Endothelial cell of umbilical vein (primary cell): ENCODE measurements at regions not wholly inside any gene's neighbourhood (a gene's known extent, or its start where the extent isn't known, plus 50 kb on each side); places are given as distances from the start of the nearest gene placed in this dataset.

Source experiments
- BruUV-seq: library from RNA; stranded (reverse); fragments of 400-500 nt; replicated peaks from 2 replicates; lab custom pipeline; 2021; lab: Mats Ljungman, UMichigan
- CTCF ChIA-PET: fragments of 300-600, 350-600 bp; sonication (Branson Sonifier 250); formaldehyde crosslinking; loops from one replicate; lab custom pipeline; 2021; ENCODE audit warnings: antibody characterized with exemption, inconsistent platforms; lab: Charles Lee
- POLR2A ChIA-PET: fragments of 300-600, 350-600 bp; sonication (Branson Sonifier 250); formaldehyde crosslinking; loops from one replicate; lab custom pipeline; 2021; ENCODE audit warnings: antibody characterized with exemption, inconsistent platforms; lab: Charles Lee
- DNase-seq: peaks from one replicate; pipeline ENCODE4 v3.0.0-alpha.2; 2011; ENCODE audit warnings: low read depth, low spot score
- FAIRE-seq: peaks from 2 replicates; lab custom pipeline; 2011; peaks lifted over from hg19 to GRCh38; lab: Jason Lieb, UNC
- H2AFZ ChIP-seq: 2 replicates; pipeline ENCODE4 v1.6.0; 2012; ENCODE audit warnings: low read depth, low read length, control low read depth, inconsistent platforms
- H3K27ac ChIP-seq: 2 replicates; pipeline ENCODE4 v1.5.1; 2011; ENCODE audit warnings: low read depth, mild to moderate bottlenecking, control low read depth, low read length, moderate library complexity; ENCODE audit not compliant: insufficient read depth
- H3K27me3 ChIP-seq, 2 experiments: 2 replicates each; pipeline versions ENCODE4 v1.6.0 to v1.6.1; 2011; ENCODE audit warnings: low read length in 2 of 2, mixed read lengths in 1 of 2; ENCODE audit not compliant: control insufficient read depth in 2 of 2, insufficient read depth in 2 of 2
- H3K36me3 ChIP-seq, 2 experiments: 2 replicates in 1 of 2; 3 replicates in 1 of 2; pipeline ENCODE4 v1.5.1; 2011; ENCODE audit warnings: low read length in 2 of 2, mild to moderate bottlenecking in 1 of 2, moderate library complexity in 1 of 2; ENCODE audit not compliant: control insufficient read depth in 2 of 2, insufficient read depth in 2 of 2; ENCODE audit errors: extremely low read depth in 1 of 2
- H3K4me1 ChIP-seq: 3 replicates; pipeline ENCODE4 v1.5.1; 2011; ENCODE audit warnings: mild to moderate bottlenecking, low read length; ENCODE audit not compliant: control insufficient read depth, insufficient read depth; ENCODE audit errors: extremely low read depth
- H3K4me2 ChIP-seq: 2 replicates; pipeline ENCODE4 v1.6.1; 2011; ENCODE audit warnings: low read length, control low read depth, mixed read lengths; ENCODE audit not compliant: insufficient read depth
- H3K4me3 ChIP-seq, 3 experiments: fragments of 200-600 bp in 1 of 3; sonication (generic), shearing (Covaris generic) in 1 of 3; replicated peaks in 1 of 3; 2 replicates each; pipeline ENCODE4 v1.5.1; 2011 to 2016; ENCODE audit warnings: control low read depth in 3 of 3, low read length in 3 of 3, mild to moderate bottlenecking in 2 of 3, inconsistent platforms in 1 of 3, low read depth in 1 of 3, moderate library complexity in 1 of 3; ENCODE audit not compliant: insufficient read depth in 1 of 3
- H3K79me2 ChIP-seq: 2 replicates; pipeline ENCODE4 v1.6.0; 2012; ENCODE audit warnings: low read length, inconsistent platforms; ENCODE audit not compliant: control insufficient read depth, insufficient read depth
- H3K9ac ChIP-seq: replicated peaks from 2 replicates; pipeline ENCODE3; 2011; ENCODE audit warnings: low read length, control low read depth; ENCODE audit not compliant: insufficient read depth; ENCODE audit errors: extremely low read depth
- H3K9me1 ChIP-seq: replicated peaks from 3 replicates; pipeline ENCODE4 v1.6.0; 2011; ENCODE audit warnings: mild to moderate bottlenecking, low read length; ENCODE audit not compliant: control insufficient read depth, insufficient read depth; ENCODE audit errors: extremely low read depth
- H3K9me3 ChIP-seq: replicated peaks from 2 replicates; pipeline ENCODE4 v1.5.1; 2012; ENCODE audit warnings: low read length, inconsistent platforms; ENCODE audit not compliant: control insufficient read depth, insufficient read depth
- H4K20me1 ChIP-seq: replicated peaks from 2 replicates; pipeline ENCODE3; 2011; ENCODE audit warnings: mild to moderate bottlenecking, low read length; ENCODE audit not compliant: control insufficient read depth, insufficient read depth; ENCODE audit errors: extremely low read depth
- CTCF ChIP-seq, 2 donors: IDR thresholded peaks; 1 replicate in 1 of 2; 2 replicates in 1 of 2; pipeline ENCODE4 v1.5.1; 2011; ENCODE audit warnings: low read length in 2 of 2, mild to moderate bottlenecking in 2 of 2, moderate library complexity in 2 of 2, control low read depth in 1 of 2, inconsistent platforms in 1 of 2, low read depth in 1 of 2; ENCODE audit not compliant: insufficient read depth in 1 of 2; ENCODE audit errors: extremely low read depth in 1 of 2
- EZH2 ChIP-seq: IDR thresholded peaks from 2 replicates; pipeline ENCODE4 v1.6.1; 2012; ENCODE audit warnings: borderline replicate concordance, low read depth, mild to moderate bottlenecking, moderate library complexity, low read length, inconsistent platforms; ENCODE audit not compliant: severe bottlenecking
- FOS ChIP-seq: IDR thresholded peaks from 2 replicates; pipeline ENCODE4 v1.6.1; 2011; ENCODE audit warnings: mild to moderate bottlenecking, low read length, moderate library complexity, borderline replicate concordance; ENCODE audit not compliant: insufficient read depth
- GATA2 ChIP-seq: IDR thresholded peaks from 2 replicates; pipeline ENCODE4 v1.7.0; 2011; ENCODE audit warnings: low read depth, mild to moderate bottlenecking, moderate library complexity, mixed read lengths, low read length; ENCODE audit not compliant: insufficient read length, insufficient read depth
- JUN ChIP-seq: IDR thresholded peaks from 2 replicates; pipeline ENCODE4 v1.6.1; 2011; ENCODE audit warnings: borderline replicate concordance, low read depth; ENCODE audit not compliant: insufficient read length, insufficient read depth
- MAX ChIP-seq: IDR thresholded peaks from 2 replicates; pipeline ENCODE4 v1.6.1; 2011; ENCODE audit not compliant: insufficient read depth, insufficient read length
- MYC ChIP-seq: IDR thresholded peaks from one replicate; pipeline ENCODE4 v1.6.1; 2011; ENCODE audit warnings: mild to moderate bottlenecking, low read depth, low read length
- POLR2A ChIP-seq: IDR thresholded peaks from 2 replicates; pipeline ENCODE4 v1.6.1; 2012; ENCODE audit warnings: low read depth, mild to moderate bottlenecking, control low read depth, low read length
- POLR2AphosphoS5 ChIP-seq: IDR thresholded peaks from 2 replicates; pipeline ENCODE4 v1.6.1; 2012; ENCODE audit warnings: low read depth, mild to moderate bottlenecking, control low read depth, low read length, moderate library complexity; ENCODE audit not compliant: insufficient read depth
- dilution Hi-C: fragments of 300-500 bp; cut with MboI; formaldehyde crosslinking; loops from one replicate; pipeline ENCODE4 v1.15.0; 2019; ENCODE audit warnings: low sequenced_read_pairs; ENCODE audit not compliant: extremely low pct_ligation_motif_present
- intact Hi-C: fragments of 100-400 bp; cut with micrococcal nuclease; formaldehyde crosslinking; loops from one replicate; pipeline ENCODE4 v1.10.0; 2022

GRCh38 chr1:83689921-83690868, 308.7 kb downstream of the TTLL7 start:
- FAIRE-seq (no peak), DNase-seq (no peak)
- TF ChIP-seq FOS: no peak
- TF ChIP-seq JUN: no peak
- TF ChIP-seq POLR2A: no peak
- no peak for TF ChIP-seq POLR2AphosphoS5
- TF ChIP-seq CTCF (IDR thresholded peaks at IDR 0.05; ENCODE audit: extremely low read depth in 1 of 2, insufficient read depth in 1 of 2, low read depth in 1 of 2, low read length in 2 of 2): no peak
- no peak for TF ChIP-seq EZH2
- no peak for TF ChIP-seq GATA2
- no peak for TF ChIP-seq MAX
- TF ChIP-seq MYC: no peak
- Histone ChIP-seq H3K79me2 (no peaks in the 10 kb centered on the region), H3K9ac (no peak overlapping the region), H3K4me2 (no peak overlapping the region), H3K27me3 (peaks cover 0 to 3% of the 10 kb centered on the region in 2 experiments), H3K4me1 (peaks cover 11% of the 10 kb centered on the region), H3K9me3 (no peaks in the 10 kb centered on the region), H3K27ac (no peak overlapping the region), H4K20me1 (no peaks in the 10 kb centered on the region), H3K36me3 (no peaks in the 10 kb centered on the region), H3K4me3 (no peak overlapping the region), H2AFZ (no peak overlapping the region), H3K9me1 (no peaks in the 10 kb centered on the region)
- no TSS peak for BruUV-seq
- ChIA-PET POLR2A (no interaction called here), CTCF (no interaction called here)
- dilution Hi-C loops (no loop called here), intact Hi-C loops (no loop called here)
